Kidney glomerular epithelial cell (primary cell): ENCODE measurements at regions not wholly inside any gene's neighbourhood (a gene's known extent, or its start where the extent isn't known, plus 50 kb on each side); places are given as distances from the start of the nearest gene placed in this dataset.

ENCODE experiments used
- DNase-seq: peaks from one replicate; lab custom pipeline; 2025; lab: John Stamatoyannopoulos, UW

GRCh38 chr2:204274429-204274828 is 270.8 kb upstream of the PARD3B start:
- no peak for DNase-seq

- no peak for DNase-seq
Measured at GRCh38 chr2:204274991-204275390, 270.3 kb upstream of the PARD3B start.

- DNase-seq, result no peak
Measured at GRCh38 chr2:204277226-204277625, 268.0 kb upstream of the PARD3B start.

- no peak for DNase-seq
Measured at GRCh38 chr2:204278454-204278853, 266.8 kb upstream of the PARD3B start.

GRCh38 chr2:204279819-204280218 is 265.5 kb upstream of the PARD3B start:
- DNase-seq, result no peak

- DNase-seq, result no peak
Measured at GRCh38 chr2:204280262-204280668, 265.0 kb upstream of the PARD3B start.

GRCh38 chr2:204282081-204282480 is 263.2 kb upstream of the PARD3B start:
- no peak for DNase-seq

GRCh38 chr2:204282525-204282924 is 262.8 kb upstream of the PARD3B start:
- DNase-seq, result peak; percentile 80

GRCh38 chr2:204289066-204289465 is 256.2 kb upstream of the PARD3B start:
- no peak for DNase-seq

GRCh38 chr2:204292439-204292838 is 252.8 kb upstream of the PARD3B start:
- DNase-seq, result no peak

- no peak for DNase-seq
Measured at GRCh38 chr2:204293884-204294747, 251.2 kb upstream of the PARD3B start.

GRCh38 chr2:204298404-204298803 is 246.9 kb upstream of the PARD3B start:
- DNase-seq, result no peak

- DNase-seq, result no peak
Measured at GRCh38 chr2:204299766-204300165, 245.5 kb upstream of the PARD3B start.

- no peak for DNase-seq
Measured at GRCh38 chr2:204306667-204307066, 238.6 kb upstream of the PARD3B start.

GRCh38 chr2:204312105-204312504 is 233.2 kb upstream of the PARD3B start:
- DNase-seq, result no peak

GRCh38 chr2:204313256-204313655 is 232.0 kb upstream of the PARD3B start:
- DNase-seq, result no peak

- DNase-seq, result peak; percentile 76
Measured at GRCh38 chr2:204315236-204315662, 230.0 kb upstream of the PARD3B start.

GRCh38 chr2:204317640-204318039 is 227.6 kb upstream of the PARD3B start:
- no peak for DNase-seq

GRCh38 chr2:204321027-204321800 is 224.1 kb upstream of the PARD3B start:
- DNase-seq, result no peak

GRCh38 chr2:204321910-204322751 is 223.1 kb upstream of the PARD3B start:
- DNase-seq, result no peak

- DNase-seq, result peak; percentile 77
Measured at GRCh38 chr2:204325468-204325867, 219.8 kb upstream of the PARD3B start.

GRCh38 chr2:204328373-204328772 is 216.9 kb upstream of the PARD3B start:
- DNase-seq, result no peak
